Activated naive CD8-positive, alpha-beta T cell treated with anti-CD3 and anti-CD28 coated beads, Interleukin-2, amount 50 U/mL, for 24 hours (primary cell): ENCODE measurements at regions not wholly inside any gene's neighbourhood (a gene's known extent, or its start where the extent isn't known, plus 50 kb on each side); places are given as distances from the start of the nearest gene placed in this dataset.

ENCODE experiments used
- ATAC-seq: fragments of 150-1000 bp; cut with Tn5 transposase; one replicate; pipeline ENCODE4 v1.10.0; 2021
- DNase-seq: peaks from one replicate; pipeline ENCODE4 v3.0.0; 2021
- H3K27ac Mint-ChIP-seq: one replicate; pipeline ENCODE4 v1.8.0; 2021; ENCODE audit warnings: mild to moderate bottlenecking, mixed read lengths
- H3K27me3 Mint-ChIP-seq: one replicate; pipeline ENCODE4 v1.8.0; 2021; ENCODE audit warnings: mixed read lengths
- H3K36me3 Mint-ChIP-seq: one replicate; pipeline ENCODE4 v1.8.0; 2021; ENCODE audit warnings: low read depth, mixed read lengths
- H3K4me1 Mint-ChIP-seq: one replicate; pipeline ENCODE4 v1.8.0; 2021; ENCODE audit warnings: mixed read lengths
- H3K4me3 Mint-ChIP-seq: one replicate; pipeline ENCODE4 v1.8.0; 2021; ENCODE audit warnings: mild to moderate bottlenecking, moderate library complexity, mixed read lengths
- H3K9me3 Mint-ChIP-seq: one replicate; pipeline ENCODE4 v1.8.0; 2021; ENCODE audit warnings: mixed read lengths

GRCh38 chr5:44002381-44002901 is 386.8 kb downstream of the FGF10 start:
- Mint-ChIP-seq H3K9me3 (peaks cover 5% of the 10 kb centered on the region), H3K27me3 (no peaks in the 10 kb centered on the region), H3K36me3 (no peaks in the 10 kb centered on the region), H3K4me1 (no peaks in the 10 kb centered on the region), H3K27ac (no peak overlapping the region), H3K4me3 (no peak overlapping the region)
- DNase-seq (no peak), ATAC-seq (no peak)

- ATAC-seq (no peak), DNase-seq (no peak)
- H3K27ac Mint-ChIP-seq: no peak overlapping the region
- H3K4me3 Mint-ChIP-seq: no peak overlapping the region
- no peaks in the 10 kb centered on the region for H3K36me3 Mint-ChIP-seq
- peaks cover 5% of the 10 kb centered on the region for H3K9me3 Mint-ChIP-seq
- no peaks in the 10 kb centered on the region for H3K4me1 Mint-ChIP-seq
- H3K27me3 Mint-ChIP-seq: no peaks in the 10 kb centered on the region
Measured at GRCh38 chr5:44001675-44002380, 387.4 kb downstream of the FGF10 start.

GRCh38 chr5:44001236-44001635 is 388.0 kb downstream of the FGF10 start:
- Mint-ChIP-seq H3K27me3 (no peaks in the 10 kb centered on the region), H3K4me1 (no peaks in the 10 kb centered on the region), H3K27ac (no peak overlapping the region), H3K9me3 (peaks cover 5% of the 10 kb centered on the region), H3K36me3 (no peaks in the 10 kb centered on the region), H3K4me3 (no peak overlapping the region)
- ATAC-seq: no peak
- DNase-seq: no peak

GRCh38 chr5:43997647-43998272 is 391.5 kb downstream of the FGF10 start:
- no peak overlapping the region for H3K27ac Mint-ChIP-seq
- H3K9me3 Mint-ChIP-seq: no peaks in the 10 kb centered on the region
- no peak for ATAC-seq
- DNase-seq: no peak
- no peaks in the 10 kb centered on the region for H3K36me3 Mint-ChIP-seq
- H3K27me3 Mint-ChIP-seq: no peaks in the 10 kb centered on the region
- H3K4me3 Mint-ChIP-seq: no peak overlapping the region
- no peaks in the 10 kb centered on the region for H3K4me1 Mint-ChIP-seq

- no peaks in the 10 kb centered on the region for H3K36me3 Mint-ChIP-seq
- DNase-seq: no peak
- no peaks in the 10 kb centered on the region for H3K27me3 Mint-ChIP-seq
- H3K9me3 Mint-ChIP-seq: no peaks in the 10 kb centered on the region
- H3K27ac Mint-ChIP-seq: no peak overlapping the region
- no peaks in the 10 kb centered on the region for H3K4me1 Mint-ChIP-seq
- H3K4me3 Mint-ChIP-seq: no peak overlapping the region
- no peak for ATAC-seq
Measured at GRCh38 chr5:43996221-43996620, 393.0 kb downstream of the FGF10 start.

- ATAC-seq (no peak), DNase-seq (no peak)
- no peaks in the 10 kb centered on the region for H3K27me3 Mint-ChIP-seq
- no peaks in the 10 kb centered on the region for H3K36me3 Mint-ChIP-seq
- H3K27ac Mint-ChIP-seq: no peak overlapping the region
- no peak overlapping the region for H3K4me3 Mint-ChIP-seq
- H3K9me3 Mint-ChIP-seq: no peaks in the 10 kb centered on the region
- H3K4me1 Mint-ChIP-seq: no peaks in the 10 kb centered on the region
Measured at GRCh38 chr5:43994352-43994708, 391.4 kb downstream of the NNT start.

- Mint-ChIP-seq H3K9me3 (no peaks in the 10 kb centered on the region), H3K36me3 (no peaks in the 10 kb centered on the region), H3K4me1 (no peaks in the 10 kb centered on the region), H3K27me3 (no peaks in the 10 kb centered on the region), H3K4me3 (no peak overlapping the region), H3K27ac (no peak overlapping the region)
- ATAC-seq (no peak), DNase-seq (no peak)
Measured at GRCh38 chr5:43993634-43994351, 390.8 kb downstream of the NNT start.

- no peaks in the 10 kb centered on the region for H3K27me3 Mint-ChIP-seq
- no peak overlapping the region for H3K4me3 Mint-ChIP-seq
- H3K4me1 Mint-ChIP-seq: no peaks in the 10 kb centered on the region
- peaks cover 4% of the 10 kb centered on the region for H3K9me3 Mint-ChIP-seq
- ATAC-seq: no peak
- no peaks in the 10 kb centered on the region for H3K36me3 Mint-ChIP-seq
- no peak overlapping the region for H3K27ac Mint-ChIP-seq
- no peak for DNase-seq
Measured at GRCh38 chr5:43985411-43985810, 382.4 kb downstream of the NNT start.

GRCh38 chr5:43981556-43981955 is 378.6 kb downstream of the NNT start:
- H3K36me3 Mint-ChIP-seq: no peaks in the 10 kb centered on the region
- H3K27me3 Mint-ChIP-seq: no peaks in the 10 kb centered on the region
- no peak for DNase-seq
- ATAC-seq: no peak
- peaks cover 4% of the 10 kb centered on the region for H3K9me3 Mint-ChIP-seq
- no peak overlapping the region for H3K27ac Mint-ChIP-seq
- no peak overlapping the region for H3K4me3 Mint-ChIP-seq
- no peaks in the 10 kb centered on the region for H3K4me1 Mint-ChIP-seq

- Mint-ChIP-seq H3K4me1 (no peaks in the 10 kb centered on the region), H3K27me3 (no peaks in the 10 kb centered on the region), H3K36me3 (no peaks in the 10 kb centered on the region), H3K4me3 (no peak overlapping the region), H3K27ac (no peak overlapping the region), H3K9me3 (peaks cover 4% of the 10 kb centered on the region)
- ATAC-seq (no peak), DNase-seq (no peak)
Measured at GRCh38 chr5:43973908-43974307, 370.9 kb downstream of the NNT start.

- no peaks in the 10 kb centered on the region for H3K4me1 Mint-ChIP-seq
- no peak overlapping the region for H3K27ac Mint-ChIP-seq
- ATAC-seq (no peak), DNase-seq (no peak)
- H3K4me3 Mint-ChIP-seq: no peak overlapping the region
- H3K9me3 Mint-ChIP-seq: peaks cover 4% of the 10 kb centered on the region
- no peaks in the 10 kb centered on the region for H3K36me3 Mint-ChIP-seq
- no peaks in the 10 kb centered on the region for H3K27me3 Mint-ChIP-seq
Measured at GRCh38 chr5:43973318-43973717, 370.3 kb downstream of the NNT start.

GRCh38 chr5:43967165-43967564 is 364.2 kb downstream of the NNT start:
- no peak overlapping the region for H3K27ac Mint-ChIP-seq
- no peak for DNase-seq
- H3K36me3 Mint-ChIP-seq: no peaks in the 10 kb centered on the region
- no peaks in the 10 kb centered on the region for H3K4me1 Mint-ChIP-seq
- no peaks in the 10 kb centered on the region for H3K27me3 Mint-ChIP-seq
- ATAC-seq: no peak
- H3K4me3 Mint-ChIP-seq: no peak overlapping the region
- peaks cover 8% of the 10 kb centered on the region for H3K9me3 Mint-ChIP-seq

- Mint-ChIP-seq H3K36me3 (no peaks in the 10 kb centered on the region), H3K27me3 (no peaks in the 10 kb centered on the region), H3K4me3 (no peak overlapping the region), H3K4me1 (no peaks in the 10 kb centered on the region), H3K9me3 (peaks cover 16% of the 10 kb centered on the region), H3K27ac (no peak overlapping the region)
- ATAC-seq (no peak), DNase-seq (no peak)
Measured at GRCh38 chr5:43959144-43959543, 356.2 kb downstream of the NNT start.

- no peak for DNase-seq
- H3K36me3 Mint-ChIP-seq: no peaks in the 10 kb centered on the region
- no peak overlapping the region for H3K4me3 Mint-ChIP-seq
- H3K27me3 Mint-ChIP-seq: no peaks in the 10 kb centered on the region
- peaks cover 17% of the 10 kb centered on the region for H3K9me3 Mint-ChIP-seq
- ATAC-seq: no peak
- no peak overlapping the region for H3K27ac Mint-ChIP-seq
- H3K4me1 Mint-ChIP-seq: no peaks in the 10 kb centered on the region
Measured at GRCh38 chr5:43947935-43948334, 345.0 kb downstream of the NNT start.

GRCh38 chr5:43941806-43942205 is 338.8 kb downstream of the NNT start:
- no peak overlapping the region for H3K27ac Mint-ChIP-seq
- H3K9me3 Mint-ChIP-seq: peaks cover 28% of the 10 kb centered on the region

More at GRCh38 chr5:43941806-43942205, 338.8 kb downstream of the NNT start:
- ATAC-seq (no peak), DNase-seq (no peak)
- no peak overlapping the region for H3K4me3 Mint-ChIP-seq
- H3K27me3 Mint-ChIP-seq: no peaks in the 10 kb centered on the region
- no peaks in the 10 kb centered on the region for H3K4me1 Mint-ChIP-seq
- no peaks in the 10 kb centered on the region for H3K36me3 Mint-ChIP-seq
